AG10803 (cell line): ENCODE measurements at regions not wholly inside any gene's neighbourhood (a gene's known extent, or its start where the extent isn't known, plus 50 kb on each side); places are given as distances from the start of the nearest gene placed in this dataset.

Experiments used
- DNase-seq: peaks from one replicate; pipeline ENCODE4 v3.0.0; 2010; ENCODE audit warnings: low read depth
- H3K4me3 ChIP-seq: 2 replicates; pipeline ENCODE4 v1.5.1; 2011; ENCODE audit warnings: mild to moderate bottlenecking, low read length, control low read depth
- CTCF ChIP-seq: conservative IDR thresholded peaks from 2 replicates; pipeline ENCODE4 v1.5.1; 2011; ENCODE audit warnings: mild to moderate bottlenecking, low read length, control low read depth, inconsistent platforms

GRCh38 chr6:47168180-47168579, 126.0 kb upstream of the ADGRF1 start:
- peak; percentile 96 for DNase-seq
- TF ChIP-seq CTCF = peak; percentile 19; the same call in 1 of the 2 replicates
- H3K4me3 ChIP-seq = no peak overlapping the region

GRCh38 chr6:47165918-47166317, 123.8 kb upstream of the ADGRF1 start:
- H3K4me3 ChIP-seq = no peak overlapping the region
- TF ChIP-seq CTCF = no peak
- peak; percentile 45 for DNase-seq

GRCh38 chr6:47164877-47165276, 122.7 kb upstream of the ADGRF1 start:
- DNase-seq = no peak
- H3K4me3 ChIP-seq = no peak overlapping the region
- no peak for TF ChIP-seq CTCF

- no peak for DNase-seq
- no peak for TF ChIP-seq CTCF
These were observed 121.4 kb upstream of the ADGRF1 start for GRCh38 chr6:47163536-47163935.

GRCh38 chr6:47162793-47163192, 120.7 kb upstream of the ADGRF1 start:
- TF ChIP-seq CTCF = no peak
- no peak for DNase-seq
- no peak overlapping the region for H3K4me3 ChIP-seq

More at GRCh38 chr6:47163536-47163935, 121.4 kb upstream of the ADGRF1 start:
- H3K4me3 ChIP-seq = no peak overlapping the region

- DNase-seq = no peak
These were observed 120.1 kb upstream of the ADGRF1 start for GRCh38 chr6:47162231-47162630.

More at GRCh38 chr6:47162231-47162630, 120.1 kb upstream of the ADGRF1 start:
- no peak overlapping the region for H3K4me3 ChIP-seq
- no peak for TF ChIP-seq CTCF
